ENCODE measurements at regions not wholly inside any gene's neighbourhood (a gene's known extent, or its start where the extent isn't known, plus 50 kb on each side); places are given as distances from the start of the nearest gene placed in this dataset.
A peak's percentile ranks its signal among the peaks of the same experiment; 100 is the strongest.
"Not testable (repeated sequence)": the region's sequence is repeated elsewhere in the genome, so short reads cannot be mapped to it uniquely, and the experiment has no call there.

GRCh38 chr3:75432466-75432865, 231.7 kb upstream of the FRG2C start:
- H3K27ac ChIP-seq (ENCODE audit: insufficient read depth, low read depth, low read length, poor library complexity, severe bottlenecking); H3K4me1 ChIP-seq (ENCODE audit: control insufficient read depth, insufficient read depth, low read length); H3K36me3 ChIP-seq (ENCODE audit: control insufficient read depth, insufficient read depth, low read length); H3K9me3 ChIP-seq (ENCODE audit: control insufficient read depth, low read length); H3K4me3 ChIP-seq (ENCODE audit: insufficient read depth, low read depth, low read length); H3K27me3 ChIP-seq (ENCODE audit: control insufficient read depth, insufficient read depth, low read length, poor library complexity, severe bottlenecking): not testable (repeated sequence)
- WGBS, 2 experiments = 94 to 96% methylated on average over 4 of the region's 5 CpGs

DNA sequence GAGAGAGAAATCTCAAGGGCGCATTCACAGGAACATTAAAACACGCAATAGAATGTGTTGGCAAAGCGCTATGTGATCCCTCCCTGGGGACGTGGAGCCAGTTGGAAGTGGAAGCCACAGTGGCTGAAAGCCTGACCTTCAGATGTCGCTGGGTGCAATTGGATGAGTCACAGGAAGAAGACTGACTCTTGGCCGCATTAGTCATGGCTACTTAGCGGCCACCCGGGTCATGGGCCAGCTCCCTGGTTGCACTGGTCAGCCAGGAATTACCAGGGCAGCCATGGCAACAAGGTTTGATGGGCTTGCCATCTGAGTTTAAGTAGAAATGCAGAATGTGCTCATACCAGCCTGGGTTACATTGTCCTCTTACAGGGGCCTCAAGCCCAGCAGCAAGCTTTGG, 231.2 kb upstream of the FRG2C start:
- not testable (repeated sequence) for H3K36me3 ChIP-seq (ENCODE audit: control insufficient read depth, insufficient read depth, low read length); H3K9me3 ChIP-seq (ENCODE audit: control insufficient read depth, low read length); H3K4me3 ChIP-seq (ENCODE audit: insufficient read depth, low read depth, low read length); H3K4me1 ChIP-seq (ENCODE audit: control insufficient read depth, insufficient read depth, low read length); H3K27me3 ChIP-seq (ENCODE audit: control insufficient read depth, insufficient read depth, low read length, poor library complexity, severe bottlenecking); H3K27ac ChIP-seq (ENCODE audit: insufficient read depth, low read depth, low read length, poor library complexity, severe bottlenecking)
- WGBS, 2 experiments = 90 to 94% methylated on average over 7 to 8 of the region's 8 CpGs

DNA sequence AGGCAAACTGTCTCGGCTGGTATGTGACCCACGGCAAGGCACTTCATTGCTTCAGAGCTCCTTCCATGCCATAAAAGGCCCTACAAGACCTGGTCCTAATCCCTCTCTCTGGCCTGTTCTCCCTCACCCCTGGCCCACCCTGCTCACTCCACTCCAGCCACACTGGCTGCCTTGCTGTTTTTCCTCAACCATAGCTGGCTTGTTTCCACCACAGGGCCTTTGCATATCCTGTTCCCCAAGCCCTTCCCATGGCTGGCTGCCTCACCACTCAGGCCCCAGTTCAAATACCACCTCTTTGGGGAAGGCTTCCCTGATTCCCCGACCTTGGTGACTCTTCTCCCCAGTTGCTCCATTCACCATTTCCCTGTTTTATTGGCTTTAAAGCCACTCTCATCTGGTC, 230.8 kb upstream of the FRG2C start:
- not testable (repeated sequence) for H3K9me3 ChIP-seq (ENCODE audit: control insufficient read depth, low read length); H3K4me1 ChIP-seq (ENCODE audit: control insufficient read depth, insufficient read depth, low read length); H3K27ac ChIP-seq (ENCODE audit: insufficient read depth, low read depth, low read length, poor library complexity, severe bottlenecking); H3K4me3 ChIP-seq (ENCODE audit: insufficient read depth, low read depth, low read length); H3K27me3 ChIP-seq (ENCODE audit: control insufficient read depth, insufficient read depth, low read length, poor library complexity, severe bottlenecking); H3K36me3 ChIP-seq (ENCODE audit: control insufficient read depth, insufficient read depth, low read length)
- WGBS, 2 experiments = 91 to 96% methylated on average over 3 of the region's 3 CpGs

DNA sequence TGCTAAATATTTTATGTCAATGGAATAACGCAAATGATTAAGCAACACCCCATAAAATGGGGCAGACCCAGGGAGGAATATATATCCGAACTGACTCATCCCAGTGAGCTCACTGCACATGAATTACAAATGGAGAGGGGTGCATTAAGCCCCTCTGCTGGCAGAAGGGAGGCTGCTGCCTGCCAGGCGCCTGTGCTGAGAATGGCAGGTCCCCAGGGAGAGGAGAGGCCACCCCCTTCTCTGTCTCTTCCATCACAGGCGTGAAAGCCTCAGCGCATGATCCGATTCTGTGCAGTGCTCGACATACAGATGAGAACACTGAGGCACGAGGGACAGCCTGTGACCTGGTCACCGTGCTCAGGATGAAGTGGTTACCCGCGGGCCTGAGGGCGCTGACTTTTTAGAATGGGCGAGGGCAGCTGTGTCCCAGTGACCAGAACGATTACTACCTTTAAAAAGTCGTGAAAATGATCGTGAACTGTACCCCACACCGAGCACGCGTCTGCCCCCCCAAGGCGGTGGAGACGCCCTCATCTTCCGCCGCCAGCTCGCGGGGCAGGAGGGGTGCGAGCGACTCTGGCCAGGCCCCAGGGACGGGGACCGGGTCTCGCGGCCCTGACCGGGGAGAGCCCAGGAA, 229.7 kb upstream of the FRG2C start:
- 1 to 2% methylated on average over 31 to 32 of the region's 32 CpGs for WGBS, 2 experiments
- H3K27ac ChIP-seq (ENCODE audit: insufficient read depth, low read depth, low read length, poor library complexity, severe bottlenecking) = peak overlapping the region; percentile 36

GRCh38 chr3:75434913-75435793, 229.0 kb upstream of the FRG2C start:
- H3K27me3 ChIP-seq (ENCODE audit: control insufficient read depth, insufficient read depth, low read length, poor library complexity, severe bottlenecking); H3K36me3 ChIP-seq (ENCODE audit: control insufficient read depth, insufficient read depth, low read length); H3K4me1 ChIP-seq (ENCODE audit: control insufficient read depth, insufficient read depth, low read length); H3K9me3 ChIP-seq (ENCODE audit: control insufficient read depth, low read length): not testable (repeated sequence)
- peak overlapping the region; percentile 66 for H3K4me3 ChIP-seq (ENCODE audit: insufficient read depth, low read depth, low read length)
- H3K27ac ChIP-seq (ENCODE audit: insufficient read depth, low read depth, low read length, poor library complexity, severe bottlenecking) = peak overlapping the region; percentile 85
- 0 to 1% methylated on average over 73 of the region's 73 CpGs for WGBS, 2 experiments

More for the DNA sequence above, 229.7 kb upstream of the FRG2C start:
- not testable (repeated sequence) for H3K9me3 ChIP-seq (ENCODE audit: control insufficient read depth, low read length); H3K36me3 ChIP-seq (ENCODE audit: control insufficient read depth, insufficient read depth, low read length); H3K27me3 ChIP-seq (ENCODE audit: control insufficient read depth, insufficient read depth, low read length, poor library complexity, severe bottlenecking); H3K4me1 ChIP-seq (ENCODE audit: control insufficient read depth, insufficient read depth, low read length)
- H3K4me3 ChIP-seq (ENCODE audit: insufficient read depth, low read depth, low read length) = peak overlapping the region; percentile 66

- not testable (repeated sequence) for H3K36me3 ChIP-seq (ENCODE audit: control insufficient read depth, insufficient read depth, low read length); H3K4me1 ChIP-seq (ENCODE audit: control insufficient read depth, insufficient read depth, low read length); H3K9me3 ChIP-seq (ENCODE audit: control insufficient read depth, low read length); H3K27me3 ChIP-seq (ENCODE audit: control insufficient read depth, insufficient read depth, low read length, poor library complexity, severe bottlenecking)
- WGBS, 2 experiments = 0 to 2% methylated on average over 36 to 38 of the region's 38 CpGs
- peak overlapping the region; percentile 66 for H3K4me3 ChIP-seq (ENCODE audit: insufficient read depth, low read depth, low read length)
- H3K27ac ChIP-seq (ENCODE audit: insufficient read depth, low read depth, low read length, poor library complexity, severe bottlenecking) = peak overlapping the region; percentile 44
Observed at GRCh38 chr3:75435794-75436400, 228.2 kb upstream of the FRG2C start.

DNA sequence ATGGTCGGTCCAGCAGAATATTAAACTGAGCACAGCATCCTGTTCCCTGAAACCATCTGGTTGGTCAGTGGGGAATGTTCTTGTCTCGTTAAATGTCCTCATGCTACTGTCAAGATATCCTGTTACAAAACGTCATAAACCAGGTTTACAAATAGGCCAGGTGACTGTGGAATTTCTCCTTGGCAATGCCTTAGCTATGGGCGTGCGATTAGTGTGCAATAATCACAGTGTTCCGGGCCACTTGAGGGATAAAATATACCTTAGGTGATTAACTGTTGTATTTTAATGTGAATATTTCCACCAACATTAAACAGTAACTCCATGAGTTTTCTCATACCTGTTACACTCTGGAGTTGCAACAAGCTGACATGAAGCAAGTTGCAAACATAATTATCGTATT, 223.1 kb upstream of the FRG2C start:
- 96 to 97% methylated on average over 6 to 7 of the region's 7 CpGs for WGBS, 2 experiments
- not testable (repeated sequence) for H3K4me1 ChIP-seq (ENCODE audit: control insufficient read depth, insufficient read depth, low read length); H3K27ac ChIP-seq (ENCODE audit: insufficient read depth, low read depth, low read length, poor library complexity, severe bottlenecking); H3K27me3 ChIP-seq (ENCODE audit: control insufficient read depth, insufficient read depth, low read length, poor library complexity, severe bottlenecking); H3K36me3 ChIP-seq (ENCODE audit: control insufficient read depth, insufficient read depth, low read length); H3K4me3 ChIP-seq (ENCODE audit: insufficient read depth, low read depth, low read length); H3K9me3 ChIP-seq (ENCODE audit: control insufficient read depth, low read length)

- 94 to 96% methylated on average over 19 of the region's 19 CpGs for WGBS, 2 experiments
- not testable (repeated sequence) for H3K36me3 ChIP-seq (ENCODE audit: control insufficient read depth, insufficient read depth, low read length); H3K27ac ChIP-seq (ENCODE audit: insufficient read depth, low read depth, low read length, poor library complexity, severe bottlenecking); H3K4me1 ChIP-seq (ENCODE audit: control insufficient read depth, insufficient read depth, low read length); H3K9me3 ChIP-seq (ENCODE audit: control insufficient read depth, low read length); H3K27me3 ChIP-seq (ENCODE audit: control insufficient read depth, insufficient read depth, low read length, poor library complexity, severe bottlenecking); H3K4me3 ChIP-seq (ENCODE audit: insufficient read depth, low read depth, low read length)
Observed at GRCh38 chr3:75444634-75445033, 219.5 kb upstream of the FRG2C start.

DNA sequence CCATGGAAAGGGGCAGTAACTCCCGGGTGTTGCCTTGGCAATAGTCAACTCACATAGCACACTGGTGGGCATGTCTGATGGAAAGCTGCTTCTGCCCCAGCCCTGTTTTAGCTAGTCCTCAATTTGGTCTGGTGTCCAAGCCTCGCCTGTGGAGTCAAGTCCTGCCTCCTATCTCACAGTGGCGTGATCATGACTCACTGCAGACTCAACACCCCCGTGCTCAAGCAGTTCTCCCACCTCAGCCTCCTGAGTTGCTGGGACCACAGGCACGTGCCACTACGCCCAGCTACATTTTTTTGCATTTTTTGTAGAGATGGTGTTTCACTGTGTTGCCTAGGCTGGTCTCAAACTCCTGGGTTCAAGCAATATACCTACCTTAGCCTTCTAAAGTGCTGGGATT, 218.9 kb upstream of the FRG2C start:
- not testable (repeated sequence) for H3K4me3 ChIP-seq (ENCODE audit: insufficient read depth, low read depth, low read length); H3K9me3 ChIP-seq (ENCODE audit: control insufficient read depth, low read length); H3K27ac ChIP-seq (ENCODE audit: insufficient read depth, low read depth, low read length, poor library complexity, severe bottlenecking); H3K4me1 ChIP-seq (ENCODE audit: control insufficient read depth, insufficient read depth, low read length); H3K27me3 ChIP-seq (ENCODE audit: control insufficient read depth, insufficient read depth, low read length, poor library complexity, severe bottlenecking); H3K36me3 ChIP-seq (ENCODE audit: control insufficient read depth, insufficient read depth, low read length)
- 85 to 90% methylated on average over 6 of the region's 6 CpGs for WGBS, 2 experiments

GRCh38 chr3:75446948-75447347, 217.2 kb upstream of the FRG2C start:
- not testable (repeated sequence) for H3K4me3 ChIP-seq (ENCODE audit: insufficient read depth, low read depth, low read length); H3K36me3 ChIP-seq (ENCODE audit: control insufficient read depth, insufficient read depth, low read length); H3K27ac ChIP-seq (ENCODE audit: insufficient read depth, low read depth, low read length, poor library complexity, severe bottlenecking); H3K27me3 ChIP-seq (ENCODE audit: control insufficient read depth, insufficient read depth, low read length, poor library complexity, severe bottlenecking); H3K9me3 ChIP-seq (ENCODE audit: control insufficient read depth, low read length); H3K4me1 ChIP-seq (ENCODE audit: control insufficient read depth, insufficient read depth, low read length)
- 97% methylated on average over 11 of the region's 11 CpGs for WGBS, 2 experiments
